ENCODE measurements at regions not wholly inside any gene's neighbourhood (a gene's known extent, or its start where the extent isn't known, plus 50 kb on each side); places are given as distances from the start of the nearest gene placed in this dataset.
"Not testable (repeated sequence)": the region's sequence is repeated elsewhere in the genome, so short reads cannot be mapped to it uniquely, and the experiment has no call there.

- not testable (repeated sequence) for H3K9me3 Mint-ChIP-seq; H3K4ac ChIP-seq (ENCODE audit: low read depth, low read length); H3K27ac ChIP-seq (ENCODE audit: insufficient read length, low read depth, low read length); H4K5ac ChIP-seq (ENCODE audit: insufficient read length, low read depth, low read length); DNase-seq; H3K27me3 Mint-ChIP-seq (ENCODE audit: low read depth); H3K79me1 ChIP-seq (ENCODE audit: insufficient read depth, low read depth, low read length, poor library complexity, severe bottlenecking); H3K4me2 ChIP-seq (ENCODE audit: insufficient read depth, insufficient read length, low read length); H2BK20ac ChIP-seq (ENCODE audit: low read depth, low read length, poor library complexity, severe bottlenecking); H3K23me2 ChIP-seq (ENCODE audit: insufficient read length, low read depth, low read length, poor library complexity, severe bottlenecking); H4K20me1 ChIP-seq (ENCODE audit: control insufficient read depth, insufficient read depth, insufficient read length); H2AK5ac ChIP-seq (ENCODE audit: insufficient read length, low read length); H2BK120ac ChIP-seq (ENCODE audit: low read depth, low read length, poor library complexity, severe bottlenecking); H2BK15ac ChIP-seq (ENCODE audit: low read depth, low read length); H3K14ac ChIP-seq (ENCODE audit: insufficient read depth, low read length); H2AFZ ChIP-seq (ENCODE audit: low read length); H3K23ac ChIP-seq (ENCODE audit: insufficient read length, low read depth, low read length); H3K79me2 ChIP-seq (ENCODE audit: insufficient read depth, low read length); H3K36me3 Mint-ChIP-seq (ENCODE audit: insufficient read depth in 1 of 3, low read depth in 3 of 3); H3K4me1 Mint-ChIP-seq; H4K8ac ChIP-seq (replicated peaks; ENCODE audit: insufficient read length, low read depth, low read length); H3K9me3 ChIP-seq (ENCODE audit: control insufficient read depth, low read depth, low read length); H3T11ph ChIP-seq (ENCODE audit: low read length); H3K27me3 ChIP-seq (ENCODE audit: insufficient read depth, low read length); H2BK12ac ChIP-seq (ENCODE audit: insufficient read length, low read depth, low read length); H3K9ac ChIP-seq (ENCODE audit: extremely low read depth, insufficient read length, low read length); H3K27ac Mint-ChIP-seq; H4K91ac ChIP-seq (ENCODE audit: insufficient read length, low read depth, low read length); H3K18ac ChIP-seq (ENCODE audit: insufficient read length, low read depth, low read length); H3K56ac ChIP-seq (ENCODE audit: insufficient read length, low read depth, low read length); H2BK5ac ChIP-seq (ENCODE audit: insufficient read length, low read length); H3K4me1 ChIP-seq (ENCODE audit: insufficient read depth, low read length); H3K4me3 Mint-ChIP-seq
- 0 out of 3 replicates have a peak, but pooled peaks have one; percentile 21 for TF ChIP-seq CTCF (conservative IDR thresholded peaks at IDR 0.05)
- no CpG with 5 or more reads among the region's 1 CpG for WGBS (ENCODE audit: extremely low coverage, insufficient read length, low lambda C conversion rate)
Measured at GRCh38 chr22:15811141-15811540, 121.3 kb downstream of the POTEH start.

- not testable (repeated sequence) for H2BK12ac ChIP-seq (ENCODE audit: insufficient read length, low read depth, low read length); H2AFZ ChIP-seq (ENCODE audit: low read length); H4K20me1 ChIP-seq (ENCODE audit: control insufficient read depth, insufficient read depth, insufficient read length); H3K4me1 ChIP-seq (ENCODE audit: insufficient read depth, low read length); H3K4me3 Mint-ChIP-seq; H3K27me3 Mint-ChIP-seq (ENCODE audit: low read depth); H3K4me2 ChIP-seq (ENCODE audit: insufficient read depth, insufficient read length, low read length); H2BK15ac ChIP-seq (ENCODE audit: low read depth, low read length); H4K5ac ChIP-seq (ENCODE audit: insufficient read length, low read depth, low read length); H3K18ac ChIP-seq (ENCODE audit: insufficient read length, low read depth, low read length); H3K79me1 ChIP-seq (ENCODE audit: insufficient read depth, low read depth, low read length, poor library complexity, severe bottlenecking); H3K27ac Mint-ChIP-seq; H3T11ph ChIP-seq (ENCODE audit: low read length); H3K23ac ChIP-seq (ENCODE audit: insufficient read length, low read depth, low read length); H3K9ac ChIP-seq (ENCODE audit: extremely low read depth, insufficient read length, low read length); H3K9me3 ChIP-seq (ENCODE audit: control insufficient read depth, low read depth, low read length); H2BK5ac ChIP-seq (ENCODE audit: insufficient read length, low read length); H4K8ac ChIP-seq (replicated peaks; ENCODE audit: insufficient read length, low read depth, low read length); H4K91ac ChIP-seq (ENCODE audit: insufficient read length, low read depth, low read length); H3K4me1 Mint-ChIP-seq; H3K23me2 ChIP-seq (ENCODE audit: insufficient read length, low read depth, low read length, poor library complexity, severe bottlenecking); DNase-seq; H3K9me3 Mint-ChIP-seq; H3K27me3 ChIP-seq (ENCODE audit: insufficient read depth, low read length); H2BK120ac ChIP-seq (ENCODE audit: low read depth, low read length, poor library complexity, severe bottlenecking); H2AK5ac ChIP-seq (ENCODE audit: insufficient read length, low read length); H2BK20ac ChIP-seq (ENCODE audit: low read depth, low read length, poor library complexity, severe bottlenecking); H3K36me3 Mint-ChIP-seq (ENCODE audit: insufficient read depth in 1 of 3, low read depth in 3 of 3); H3K27ac ChIP-seq (ENCODE audit: insufficient read length, low read depth, low read length); H3K14ac ChIP-seq (ENCODE audit: insufficient read depth, low read length); H3K79me2 ChIP-seq (ENCODE audit: insufficient read depth, low read length); H3K4ac ChIP-seq (ENCODE audit: low read depth, low read length); H3K56ac ChIP-seq (ENCODE audit: insufficient read length, low read depth, low read length)
- no CpG with 5 or more reads among the region's 5 CpGs for WGBS (ENCODE audit: extremely low coverage, insufficient read length, low lambda C conversion rate)
Measured at GRCh38 chr22:15815783-15816182, 126.0 kb downstream of the POTEH start.

Data from H9 (cell line).